ENCODE measurements at regions not wholly inside any gene's neighbourhood (a gene's known extent, or its start where the extent isn't known, plus 50 kb on each side); places are given as distances from the start of the nearest gene placed in this dataset.

DNA sequence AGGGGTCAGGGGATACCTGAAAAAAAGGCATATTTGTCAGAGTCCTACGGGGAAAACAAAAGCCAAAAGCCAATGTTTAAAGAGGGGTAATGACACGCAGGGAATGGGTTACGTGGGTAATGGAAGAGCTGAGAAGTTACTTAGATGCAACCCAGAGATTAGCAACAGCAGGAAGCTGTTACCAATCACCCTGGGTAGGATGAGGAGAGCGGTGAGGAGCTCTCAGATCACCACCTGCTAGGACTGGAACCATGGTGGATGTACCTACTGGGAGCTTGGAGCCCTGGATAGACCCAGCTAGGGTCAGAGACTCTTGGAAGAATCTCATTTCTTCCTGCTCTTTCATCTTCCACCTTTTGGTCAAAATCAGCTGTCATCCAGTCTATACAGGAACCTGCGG lies 51.2 kb upstream of the RNF24 start:
- TF ChIP-seq, protein P1, sequence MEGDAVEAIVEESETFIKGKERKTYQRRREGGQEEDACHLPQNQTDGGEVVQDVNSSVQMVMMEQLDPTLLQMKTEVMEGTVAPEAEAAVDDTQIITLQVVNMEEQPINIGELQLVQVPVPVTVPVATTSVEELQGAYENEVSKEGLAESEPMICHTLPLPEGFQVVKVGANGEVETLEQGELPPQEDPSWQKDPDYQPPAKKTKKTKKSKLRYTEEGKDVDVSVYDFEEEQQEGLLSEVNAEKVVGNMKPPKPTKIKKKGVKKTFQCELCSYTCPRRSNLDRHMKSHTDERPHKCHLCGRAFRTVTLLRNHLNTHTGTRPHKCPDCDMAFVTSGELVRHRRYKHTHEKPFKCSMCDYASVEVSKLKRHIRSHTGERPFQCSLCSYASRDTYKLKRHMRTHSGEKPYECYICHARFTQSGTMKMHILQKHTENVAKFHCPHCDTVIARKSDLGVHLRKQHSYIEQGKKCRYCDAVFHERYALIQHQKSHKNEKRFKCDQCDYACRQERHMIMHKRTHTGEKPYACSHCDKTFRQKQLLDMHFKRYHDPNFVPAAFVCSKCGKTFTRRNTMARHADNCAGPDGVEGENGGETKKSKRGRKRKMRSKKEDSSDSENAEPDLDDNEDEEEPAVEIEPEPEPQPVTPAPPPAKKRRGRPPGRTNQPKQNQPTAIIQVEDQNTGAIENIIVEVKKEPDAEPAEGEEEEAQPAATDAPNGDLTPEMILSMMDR (IDR thresholded peaks at IDR 0.05; ENCODE audit: poor library complexity), result no peak
- TF ChIP-seq EZH2 (IDR thresholded peaks at IDR 0.05; ENCODE audit: borderline replicate concordance) (no peak), EZH2phosphoT487 (IDR thresholded peaks at IDR 0.05; ENCODE audit: low read depth, severe bottlenecking, unreplicated experiment) (no peak)

Measured in hepatocyte (in vitro differentiated cells).